ENCODE measurements at regions not wholly inside any gene's neighbourhood (a gene's known extent, or its start where the extent isn't known, plus 50 kb on each side); places are given as distances from the start of the nearest gene placed in this dataset.
A peak's percentile ranks its signal among the peaks of the same experiment; 100 is the strongest.
"Not testable (repeated sequence)": the region's sequence is repeated elsewhere in the genome, so short reads cannot be mapped to it uniquely, and the experiment has no call there.

DNA sequence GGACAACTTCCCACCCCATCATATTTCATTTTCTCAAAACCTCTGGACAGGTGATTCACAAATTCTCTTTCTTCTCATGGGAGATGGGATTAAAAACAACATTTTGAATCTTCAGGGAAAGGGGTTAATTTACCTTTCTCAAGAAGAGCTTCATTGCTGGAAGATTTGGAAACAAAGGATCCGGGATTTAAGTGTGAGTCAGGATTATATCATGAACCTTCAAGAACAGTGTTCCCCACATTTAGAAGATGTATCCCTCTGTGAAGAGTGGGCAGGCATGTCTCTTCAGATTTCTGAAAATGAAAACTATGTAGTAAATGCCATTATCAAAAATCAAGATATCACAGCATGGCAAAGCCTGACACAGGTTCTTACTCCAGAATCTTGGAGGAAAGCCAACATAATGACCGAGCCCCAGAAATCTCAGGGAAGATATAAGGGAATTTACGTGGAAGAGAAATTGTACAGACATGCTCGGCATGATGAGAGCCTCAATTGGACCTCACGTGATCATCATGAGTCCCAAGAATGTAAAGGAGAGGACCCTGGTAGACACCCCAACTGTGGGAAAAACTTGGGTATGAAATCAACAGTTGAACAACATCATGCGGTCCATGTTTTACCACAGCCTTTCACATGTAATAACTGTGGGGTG is 99.5 kb upstream of the GPR39 start:
- not testable (repeated sequence) for H3K27me3 ChIP-seq (ENCODE audit: control insufficient read depth, insufficient read depth, low read length); FAIRE-seq; H3K36me3 ChIP-seq (ENCODE audit: control insufficient read depth, insufficient read depth, low read length); H3K4me3 ChIP-seq (ENCODE audit: low read depth, low read length)
- DNase-seq (ENCODE audit: low read depth): peak; percentile 47

DNA sequence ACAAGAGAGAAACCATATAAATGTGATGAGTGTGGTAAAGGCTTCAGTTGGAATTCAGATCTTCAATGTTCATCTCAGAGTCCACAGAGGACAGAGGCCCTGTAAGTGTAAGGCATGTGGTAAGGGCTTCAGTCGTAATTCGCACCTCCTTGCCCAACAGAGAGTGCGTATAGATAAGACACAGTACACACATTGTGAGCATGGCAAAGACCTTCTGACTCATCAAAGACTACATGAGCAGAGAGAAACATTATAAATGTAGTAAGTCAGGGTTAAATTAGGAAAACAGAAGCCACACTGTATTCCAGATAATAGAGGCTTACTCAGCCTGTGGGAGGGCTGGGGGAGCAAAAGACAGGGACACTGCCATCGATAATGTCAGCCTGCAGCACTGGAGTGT is 98.1 kb upstream of the GPR39 start:
- DNase-seq (ENCODE audit: low read depth); H3K27me3 ChIP-seq (ENCODE audit: control insufficient read depth, insufficient read depth, low read length); H3K36me3 ChIP-seq (ENCODE audit: control insufficient read depth, insufficient read depth, low read length); H3K4me3 ChIP-seq (ENCODE audit: low read depth, low read length): not testable (repeated sequence)
- peak; percentile 40 for FAIRE-seq

DNA sequence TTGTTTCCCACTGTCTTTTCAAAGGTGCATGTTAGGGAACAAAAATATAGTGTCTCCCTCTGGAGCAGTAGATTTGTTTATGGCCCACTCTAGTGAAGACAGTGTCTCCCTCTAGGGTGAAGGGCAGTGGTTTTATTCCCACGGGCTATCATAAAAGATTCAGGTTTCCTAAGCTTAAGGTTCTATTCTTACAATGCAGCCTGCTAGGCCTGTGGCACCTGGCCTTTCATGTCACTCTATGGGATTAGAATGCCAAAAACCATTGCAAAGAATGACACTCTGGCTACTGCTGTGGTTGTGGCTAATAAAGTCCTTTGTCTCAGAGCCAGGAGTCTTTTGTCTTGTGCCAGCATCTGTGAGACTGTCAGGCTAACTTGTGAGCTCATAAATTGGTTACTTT is 92.6 kb upstream of the GPR39 start:
- peak; percentile 55 for FAIRE-seq
- not testable (repeated sequence) for H3K36me3 ChIP-seq (ENCODE audit: control insufficient read depth, insufficient read depth, low read length); DNase-seq (ENCODE audit: low read depth); H3K27me3 ChIP-seq (ENCODE audit: control insufficient read depth, insufficient read depth, low read length); H3K4me3 ChIP-seq (ENCODE audit: low read depth, low read length)

DNA sequence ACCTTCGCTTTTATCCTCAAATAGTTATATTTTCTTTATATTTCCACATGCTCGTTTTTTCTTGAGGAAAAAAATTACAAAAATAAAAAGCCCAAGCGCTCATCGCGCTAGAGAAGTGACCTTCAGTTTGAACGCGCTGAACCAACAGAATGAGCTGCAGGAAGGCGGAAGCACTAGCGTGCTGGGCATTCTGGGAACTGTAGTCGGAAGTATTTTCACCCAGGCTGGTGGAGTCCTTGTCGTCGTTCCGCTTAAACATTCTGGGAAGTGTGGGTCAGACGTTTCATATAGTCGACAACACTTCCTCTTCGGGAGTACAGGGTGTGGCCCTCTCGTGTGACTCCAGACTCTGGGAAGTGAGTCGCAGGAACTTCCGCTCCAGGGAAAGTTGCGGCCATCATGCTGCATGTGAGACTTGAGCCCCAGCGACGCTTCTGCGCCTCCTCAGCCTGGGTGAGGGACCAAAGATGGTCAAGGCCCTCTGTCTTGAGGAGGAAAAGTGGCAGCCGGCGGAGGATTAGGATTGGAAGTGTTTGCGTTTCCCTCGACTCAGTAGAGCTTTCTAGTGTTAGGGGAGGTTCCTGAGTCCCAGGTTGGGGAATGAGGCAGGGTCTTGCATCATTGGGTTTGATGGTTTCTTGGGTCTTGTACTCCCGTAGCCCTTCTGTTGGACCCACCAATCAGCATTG is 84.1 kb upstream of the GPR39 start:
- H3K4me3 ChIP-seq (ENCODE audit: low read depth, low read length); DNase-seq (ENCODE audit: low read depth); H3K36me3 ChIP-seq (ENCODE audit: control insufficient read depth, insufficient read depth, low read length); H3K27me3 ChIP-seq (ENCODE audit: control insufficient read depth, insufficient read depth, low read length): not testable (repeated sequence)
- peak; percentile 97 for FAIRE-seq

DNA sequence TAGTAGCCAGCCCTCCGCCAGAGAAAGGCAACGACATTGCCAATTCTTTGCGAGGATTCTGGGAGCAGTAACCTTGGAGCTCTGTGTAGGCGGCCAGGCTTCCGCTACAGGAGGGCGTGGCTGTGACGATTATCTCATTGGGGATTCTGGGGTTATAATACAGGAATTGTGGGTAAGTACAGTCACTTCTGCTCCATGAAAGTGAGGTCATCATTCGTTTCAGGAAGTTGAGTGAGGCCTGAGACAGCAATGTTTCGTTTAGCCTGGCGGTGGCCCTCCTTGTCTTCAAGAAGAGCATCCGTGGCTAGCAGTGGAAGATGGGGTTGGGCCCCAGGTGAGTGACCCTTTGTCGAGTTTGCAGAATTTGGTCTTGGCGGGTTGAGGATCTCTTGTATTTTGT is 79.5 kb upstream of the GPR39 start:
- FAIRE-seq: not testable (repeated sequence)

DNA sequence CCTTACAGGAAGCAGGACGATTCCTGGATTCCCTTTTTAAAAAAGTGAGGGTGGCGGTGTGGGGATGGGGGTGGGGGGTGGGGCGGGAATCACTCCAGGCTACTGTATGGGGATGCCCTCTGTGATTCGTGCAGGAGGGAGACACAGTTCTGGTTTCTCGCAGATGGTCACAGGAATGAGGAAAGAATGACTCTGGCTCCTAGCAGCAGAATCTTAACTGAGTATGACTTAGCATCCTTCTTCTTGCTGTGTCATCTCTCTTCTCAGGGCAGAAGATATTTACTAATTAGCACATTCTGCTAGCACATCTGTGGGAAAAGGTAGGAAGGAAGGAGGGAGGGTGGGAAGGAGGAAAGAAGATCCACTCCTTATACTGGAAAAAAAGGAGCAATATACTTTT is 78.8 kb upstream of the GPR39 start:
- H3K4me3 ChIP-seq (ENCODE audit: low read depth, low read length); FAIRE-seq; DNase-seq (ENCODE audit: low read depth); H3K27me3 ChIP-seq (ENCODE audit: control insufficient read depth, insufficient read depth, low read length); H3K36me3 ChIP-seq (ENCODE audit: control insufficient read depth, insufficient read depth, low read length): not testable (repeated sequence)

More for the DNA sequence above, 79.5 kb upstream of the GPR39 start:
- not testable (repeated sequence) for H3K27me3 ChIP-seq (ENCODE audit: control insufficient read depth, insufficient read depth, low read length); H3K4me3 ChIP-seq (ENCODE audit: low read depth, low read length); DNase-seq (ENCODE audit: low read depth); H3K36me3 ChIP-seq (ENCODE audit: control insufficient read depth, insufficient read depth, low read length)

DNA sequence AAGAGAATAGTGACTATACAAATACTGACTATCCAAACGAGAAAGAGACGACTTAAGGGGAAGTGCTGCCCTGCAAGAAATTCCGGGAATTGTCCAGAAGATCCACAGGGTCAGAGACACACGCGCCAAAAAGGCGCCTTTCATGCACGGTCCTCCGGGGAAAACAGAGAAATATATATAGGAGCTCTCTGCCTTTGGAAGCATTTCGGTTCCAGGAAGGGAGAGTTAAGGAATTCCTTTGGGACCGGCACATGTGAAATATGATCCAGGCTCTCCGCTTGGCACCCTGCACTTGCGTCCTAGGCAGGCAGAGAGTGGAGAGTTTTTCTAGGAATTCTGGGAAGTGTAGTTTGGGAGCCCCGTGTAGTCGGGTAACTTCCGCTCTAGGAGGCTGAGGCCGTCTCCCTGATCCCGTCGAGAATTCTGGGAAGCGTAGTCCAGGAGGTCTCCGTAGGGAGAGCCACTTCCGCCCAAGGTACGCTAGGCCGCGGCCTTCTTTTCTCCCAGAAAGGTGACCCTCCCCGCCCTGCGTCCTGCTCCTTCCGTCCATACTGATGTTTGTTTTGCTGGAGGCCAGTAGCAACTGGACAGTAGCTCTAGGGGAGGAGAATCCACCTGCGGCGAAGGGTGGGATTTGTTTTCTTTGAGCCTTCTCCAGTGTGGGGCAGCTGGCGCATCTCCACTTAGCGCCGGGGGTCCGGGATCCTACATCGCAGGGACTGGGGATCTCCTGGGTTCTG is 69.4 kb upstream of the GPR39 start:
- H3K36me3 ChIP-seq (ENCODE audit: control insufficient read depth, insufficient read depth, low read length); H3K27me3 ChIP-seq (ENCODE audit: control insufficient read depth, insufficient read depth, low read length): not testable (repeated sequence)
- FAIRE-seq (peak; percentile 88), DNase-seq (ENCODE audit: low read depth) (peak; percentile 71)
- peak overlapping the region; percentile 50 for H3K4me3 ChIP-seq (ENCODE audit: low read depth, low read length)

DNA sequence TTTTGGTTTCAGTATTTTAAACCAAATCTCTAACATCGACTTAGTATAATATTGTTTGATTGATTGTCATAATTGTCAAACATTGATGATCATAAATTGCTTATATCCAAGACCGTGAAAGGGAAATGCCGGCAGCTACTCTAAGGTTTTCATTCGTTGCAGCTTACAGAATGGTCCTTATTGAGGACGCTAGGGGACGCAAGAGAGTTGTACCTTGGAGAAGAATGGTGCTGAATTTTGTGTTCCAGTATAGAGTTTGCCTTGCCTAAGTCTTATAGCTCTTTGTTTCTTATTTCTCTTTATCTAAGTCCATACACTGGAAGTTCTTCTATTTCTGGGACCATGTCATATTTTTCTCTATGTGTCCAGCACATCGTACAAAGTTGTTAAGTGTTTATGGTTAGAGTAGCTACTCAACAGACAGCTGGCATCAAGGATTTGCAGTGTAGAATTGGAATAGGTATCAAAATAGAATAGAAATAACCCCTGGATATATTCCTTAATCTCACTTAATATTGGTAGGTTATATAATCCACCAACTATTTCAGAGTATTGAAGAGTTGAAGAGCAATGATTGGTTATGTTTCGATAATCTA is 67.4 kb upstream of the GPR39 start:
- H3K36me3 ChIP-seq (ENCODE audit: control insufficient read depth, insufficient read depth, low read length); H3K4me3 ChIP-seq (ENCODE audit: low read depth, low read length); H3K27me3 ChIP-seq (ENCODE audit: control insufficient read depth, insufficient read depth, low read length); FAIRE-seq: not testable (repeated sequence)
- peak; percentile 54 for DNase-seq (ENCODE audit: low read depth)
- TF ChIP-seq, protein P1, sequence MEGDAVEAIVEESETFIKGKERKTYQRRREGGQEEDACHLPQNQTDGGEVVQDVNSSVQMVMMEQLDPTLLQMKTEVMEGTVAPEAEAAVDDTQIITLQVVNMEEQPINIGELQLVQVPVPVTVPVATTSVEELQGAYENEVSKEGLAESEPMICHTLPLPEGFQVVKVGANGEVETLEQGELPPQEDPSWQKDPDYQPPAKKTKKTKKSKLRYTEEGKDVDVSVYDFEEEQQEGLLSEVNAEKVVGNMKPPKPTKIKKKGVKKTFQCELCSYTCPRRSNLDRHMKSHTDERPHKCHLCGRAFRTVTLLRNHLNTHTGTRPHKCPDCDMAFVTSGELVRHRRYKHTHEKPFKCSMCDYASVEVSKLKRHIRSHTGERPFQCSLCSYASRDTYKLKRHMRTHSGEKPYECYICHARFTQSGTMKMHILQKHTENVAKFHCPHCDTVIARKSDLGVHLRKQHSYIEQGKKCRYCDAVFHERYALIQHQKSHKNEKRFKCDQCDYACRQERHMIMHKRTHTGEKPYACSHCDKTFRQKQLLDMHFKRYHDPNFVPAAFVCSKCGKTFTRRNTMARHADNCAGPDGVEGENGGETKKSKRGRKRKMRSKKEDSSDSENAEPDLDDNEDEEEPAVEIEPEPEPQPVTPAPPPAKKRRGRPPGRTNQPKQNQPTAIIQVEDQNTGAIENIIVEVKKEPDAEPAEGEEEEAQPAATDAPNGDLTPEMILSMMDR (IDR thresholded peaks at IDR 0.05; ENCODE audit: insufficient read depth, low read length, severe bottlenecking): peak; percentile 62

DNA sequence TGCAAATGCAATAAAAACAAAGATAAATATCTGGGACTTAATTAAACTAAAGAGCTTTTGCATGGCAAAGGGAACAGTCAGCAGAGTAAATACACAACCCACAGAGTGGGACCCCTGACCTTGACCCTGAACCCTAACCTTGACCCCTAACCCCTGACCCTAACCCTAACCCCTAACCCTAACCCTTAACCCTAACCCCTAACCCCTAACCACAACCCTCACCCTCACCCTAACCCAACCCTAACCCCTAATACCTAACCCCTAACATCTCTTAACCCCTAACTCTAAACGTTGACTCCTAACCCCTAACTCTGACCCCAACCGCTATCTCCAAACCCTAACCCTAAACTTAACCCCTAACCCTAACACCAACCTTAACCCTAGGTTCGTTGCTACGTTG is 64.9 kb upstream of the GPR39 start:
- H3K36me3 ChIP-seq (ENCODE audit: control insufficient read depth, insufficient read depth, low read length); H3K4me3 ChIP-seq (ENCODE audit: low read depth, low read length); DNase-seq (ENCODE audit: low read depth); H3K27me3 ChIP-seq (ENCODE audit: control insufficient read depth, insufficient read depth, low read length); FAIRE-seq: not testable (repeated sequence)

DNA sequence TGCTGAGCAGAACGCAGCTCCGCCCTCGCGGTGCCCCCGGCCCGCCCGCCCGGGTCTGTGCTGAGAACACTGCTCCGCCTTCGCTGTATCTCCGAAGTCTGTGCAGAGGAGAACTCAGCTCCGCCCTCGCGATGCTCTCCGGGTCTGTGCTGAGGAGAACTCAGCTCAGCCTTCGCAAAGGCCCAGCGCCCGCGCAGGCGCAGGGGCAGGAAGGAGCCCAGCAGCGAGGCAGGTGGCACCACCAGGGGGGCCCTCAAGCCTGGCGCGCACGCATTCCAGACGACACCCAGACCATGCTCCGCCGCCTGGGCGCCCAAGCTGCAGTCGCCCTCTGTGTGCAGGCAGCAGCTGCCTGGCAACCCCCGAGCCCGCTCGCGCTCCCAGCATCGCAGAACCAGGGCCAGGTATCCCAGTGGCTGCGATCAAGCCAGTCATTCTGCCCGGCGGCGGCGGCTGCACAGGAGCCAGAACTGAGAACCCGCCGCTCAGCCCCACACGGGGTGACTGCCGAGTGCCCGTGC is 64.1 kb upstream of the GPR39 start:
- H3K27me3 ChIP-seq (ENCODE audit: control insufficient read depth, insufficient read depth, low read length); H3K36me3 ChIP-seq (ENCODE audit: control insufficient read depth, insufficient read depth, low read length); FAIRE-seq: not testable (repeated sequence)
- peak overlapping the region; percentile 32 for H3K4me3 ChIP-seq (ENCODE audit: low read depth, low read length)
- peak; percentile 35 for DNase-seq (ENCODE audit: low read depth)

DNA sequence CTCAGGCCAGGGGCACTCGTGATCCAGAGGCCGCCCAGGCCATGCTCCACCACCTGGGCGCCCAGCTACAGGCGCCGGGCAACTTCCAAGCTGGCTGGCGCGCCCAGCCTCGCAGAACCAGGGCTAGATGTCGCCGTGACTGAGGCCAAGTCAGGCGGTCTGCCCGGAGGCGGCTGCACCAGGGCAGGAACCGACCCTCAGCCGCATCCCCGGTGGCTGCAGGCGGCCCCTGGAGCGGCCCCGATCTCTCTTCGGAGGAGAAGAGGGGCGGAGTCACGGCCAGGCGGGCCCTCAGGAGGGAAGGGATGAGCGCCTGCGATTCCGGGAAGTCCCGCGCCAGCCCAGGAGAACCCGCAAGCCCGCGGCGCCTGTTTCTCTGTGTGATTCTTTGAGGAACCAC is 63.2 kb upstream of the GPR39 start:
- FAIRE-seq: not testable (repeated sequence)
- H3K4me3 ChIP-seq (ENCODE audit: low read depth, low read length): peak overlapping the region; percentile 39

DNA sequence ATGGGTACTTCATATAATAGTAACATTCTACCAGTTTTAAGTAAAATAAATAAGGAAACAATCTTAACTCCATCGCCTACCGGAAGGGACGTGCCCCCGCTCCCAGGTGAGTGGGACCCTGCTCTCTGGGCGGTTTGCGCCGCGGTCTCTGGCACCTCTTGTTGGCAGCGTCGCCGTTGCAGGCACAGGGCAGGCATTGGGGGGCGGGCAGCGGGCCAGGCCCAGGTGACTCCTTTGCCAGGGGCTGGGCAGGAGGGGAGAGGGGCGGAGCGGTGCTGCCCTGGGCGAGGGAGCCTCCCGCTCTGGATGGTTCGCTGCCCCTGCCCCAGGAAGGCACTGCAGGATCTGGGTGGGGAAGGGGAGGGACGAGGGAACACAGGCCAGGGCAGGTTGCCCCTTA is 55.6 kb upstream of the GPR39 start:
- not testable (repeated sequence) for H3K27me3 ChIP-seq (ENCODE audit: control insufficient read depth, insufficient read depth, low read length); H3K4me3 ChIP-seq (ENCODE audit: low read depth, low read length); DNase-seq (ENCODE audit: low read depth); H3K36me3 ChIP-seq (ENCODE audit: control insufficient read depth, insufficient read depth, low read length); FAIRE-seq

More for the DNA sequence above, 63.2 kb upstream of the GPR39 start:
- H3K27me3 ChIP-seq (ENCODE audit: control insufficient read depth, insufficient read depth, low read length); DNase-seq (ENCODE audit: low read depth); H3K36me3 ChIP-seq (ENCODE audit: control insufficient read depth, insufficient read depth, low read length): not testable (repeated sequence)

DNA sequence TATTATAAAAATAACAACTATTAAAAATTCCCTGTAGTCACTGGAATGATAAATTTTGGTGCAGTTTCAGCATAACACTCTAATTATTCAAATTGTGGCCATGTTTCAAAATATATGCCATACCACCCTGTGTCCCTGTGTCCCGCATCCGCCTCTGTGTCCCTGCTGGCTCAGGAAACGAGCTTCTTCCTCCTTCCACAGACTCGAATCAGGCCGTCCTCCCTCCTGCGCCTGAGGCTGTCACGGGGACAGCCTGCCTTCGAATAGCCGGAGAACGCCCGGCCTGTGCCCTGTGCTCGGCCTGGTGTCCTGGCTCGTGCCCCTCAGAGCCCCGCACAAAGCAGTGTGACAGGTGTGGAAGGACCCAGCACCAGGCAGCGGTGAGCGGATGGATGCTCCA is 55.1 kb upstream of the GPR39 start:
- FAIRE-seq: not testable (repeated sequence)

More for the DNA sequence above, 55.1 kb upstream of the GPR39 start:
- H3K36me3 ChIP-seq (ENCODE audit: control insufficient read depth, insufficient read depth, low read length); H3K27me3 ChIP-seq (ENCODE audit: control insufficient read depth, insufficient read depth, low read length); DNase-seq (ENCODE audit: low read depth); H3K4me3 ChIP-seq (ENCODE audit: low read depth, low read length): not testable (repeated sequence)
